ENCODE measurements at regions not wholly inside any gene's neighbourhood (a gene's known extent, or its start where the extent isn't known, plus 50 kb on each side); places are given as distances from the start of the nearest gene placed in this dataset.
"Not testable (repeated sequence)": the region's sequence is repeated elsewhere in the genome, so short reads cannot be mapped to it uniquely, and the experiment has no call there.

DNA sequence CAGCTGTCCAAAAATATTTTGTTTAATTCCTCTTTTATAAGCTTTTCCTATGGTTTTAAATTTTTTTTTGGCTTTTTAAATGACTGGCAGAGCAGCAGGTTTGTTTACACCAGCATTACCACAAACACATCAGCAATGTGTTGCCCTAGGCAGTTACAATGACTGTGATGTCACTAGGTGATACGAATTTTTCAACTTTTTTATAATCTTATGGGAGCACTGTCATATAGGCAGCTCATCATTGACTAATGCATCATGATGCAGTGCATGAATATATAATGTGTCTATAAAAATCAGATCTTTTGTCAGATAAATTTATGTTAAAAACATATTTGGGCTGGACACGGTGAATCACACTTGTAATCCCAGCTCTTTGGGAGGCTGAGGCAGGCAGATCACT lies 231.6 kb upstream of the SLIT2 start:
- Mint-ChIP-seq H3K27ac (ENCODE audit: unreplicated experiment) (no peak overlapping the region), H3K36me3 (ENCODE audit: low read depth, unreplicated experiment) (peaks cover 3% of the 10 kb centered on the region), H3K4me1 (ENCODE audit: unreplicated experiment) (no peaks in the 10 kb centered on the region), H3K9me3 (ENCODE audit: unreplicated experiment) (no peaks in the 10 kb centered on the region), H3K27me3 (ENCODE audit: unreplicated experiment) (peaks cover 4% of the 10 kb centered on the region), H3K4me3 (ENCODE audit: unreplicated experiment) (no peak overlapping the region)
- DNase-seq (ENCODE audit: low spot score), result no peak
- TF ChIP-seq, protein P1, sequence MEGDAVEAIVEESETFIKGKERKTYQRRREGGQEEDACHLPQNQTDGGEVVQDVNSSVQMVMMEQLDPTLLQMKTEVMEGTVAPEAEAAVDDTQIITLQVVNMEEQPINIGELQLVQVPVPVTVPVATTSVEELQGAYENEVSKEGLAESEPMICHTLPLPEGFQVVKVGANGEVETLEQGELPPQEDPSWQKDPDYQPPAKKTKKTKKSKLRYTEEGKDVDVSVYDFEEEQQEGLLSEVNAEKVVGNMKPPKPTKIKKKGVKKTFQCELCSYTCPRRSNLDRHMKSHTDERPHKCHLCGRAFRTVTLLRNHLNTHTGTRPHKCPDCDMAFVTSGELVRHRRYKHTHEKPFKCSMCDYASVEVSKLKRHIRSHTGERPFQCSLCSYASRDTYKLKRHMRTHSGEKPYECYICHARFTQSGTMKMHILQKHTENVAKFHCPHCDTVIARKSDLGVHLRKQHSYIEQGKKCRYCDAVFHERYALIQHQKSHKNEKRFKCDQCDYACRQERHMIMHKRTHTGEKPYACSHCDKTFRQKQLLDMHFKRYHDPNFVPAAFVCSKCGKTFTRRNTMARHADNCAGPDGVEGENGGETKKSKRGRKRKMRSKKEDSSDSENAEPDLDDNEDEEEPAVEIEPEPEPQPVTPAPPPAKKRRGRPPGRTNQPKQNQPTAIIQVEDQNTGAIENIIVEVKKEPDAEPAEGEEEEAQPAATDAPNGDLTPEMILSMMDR (IDR thresholded peaks at IDR 0.05; ENCODE audit: unreplicated experiment), result no peak

DNA sequence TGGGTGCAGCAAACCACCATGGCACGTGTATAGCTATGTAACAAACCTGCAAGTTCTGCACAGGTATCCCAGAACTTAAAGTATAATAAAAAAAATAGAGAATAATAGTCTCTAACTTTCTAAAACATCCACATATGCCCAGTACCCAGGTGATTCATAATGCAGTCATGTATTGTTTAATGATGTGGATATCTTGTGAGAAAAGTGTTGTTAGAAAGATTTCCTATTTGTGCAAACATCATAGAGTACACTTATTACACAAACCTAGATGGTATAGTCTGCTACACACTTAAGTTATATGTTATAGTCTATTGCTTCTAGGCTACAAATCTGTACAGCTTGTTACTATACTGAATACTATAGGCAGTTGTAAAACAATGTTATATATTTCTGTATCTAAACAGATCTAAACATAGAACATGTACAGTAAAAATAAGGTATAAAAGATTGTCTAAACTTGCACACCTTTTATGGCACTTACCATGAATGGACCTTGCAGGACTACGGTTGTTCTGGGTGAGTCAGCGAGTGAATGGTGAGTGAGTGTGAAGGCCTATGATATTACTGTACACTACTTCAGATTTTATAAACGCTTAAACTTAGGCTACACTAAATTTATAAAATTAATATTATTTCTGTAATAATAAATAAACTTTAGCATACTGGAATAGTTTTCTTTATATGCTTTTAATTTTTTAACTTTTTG lies 232.2 kb upstream of the SLIT2 start:
- TF ChIP-seq, protein P1 (IDR thresholded peaks at IDR 0.05; ENCODE audit: unreplicated experiment), result no peak
- Mint-ChIP-seq H3K4me1 (ENCODE audit: unreplicated experiment) (no peaks in the 10 kb centered on the region), H3K4me3 (ENCODE audit: unreplicated experiment) (no peak overlapping the region), H3K27ac (ENCODE audit: unreplicated experiment) (no peak overlapping the region), H3K36me3 (ENCODE audit: low read depth, unreplicated experiment) (peaks cover 3% of the 10 kb centered on the region), H3K27me3 (ENCODE audit: unreplicated experiment) (peaks cover 4% of the 10 kb centered on the region), H3K9me3 (ENCODE audit: unreplicated experiment) (no peaks in the 10 kb centered on the region)
- DNase-seq (ENCODE audit: low spot score), result no peak

DNA sequence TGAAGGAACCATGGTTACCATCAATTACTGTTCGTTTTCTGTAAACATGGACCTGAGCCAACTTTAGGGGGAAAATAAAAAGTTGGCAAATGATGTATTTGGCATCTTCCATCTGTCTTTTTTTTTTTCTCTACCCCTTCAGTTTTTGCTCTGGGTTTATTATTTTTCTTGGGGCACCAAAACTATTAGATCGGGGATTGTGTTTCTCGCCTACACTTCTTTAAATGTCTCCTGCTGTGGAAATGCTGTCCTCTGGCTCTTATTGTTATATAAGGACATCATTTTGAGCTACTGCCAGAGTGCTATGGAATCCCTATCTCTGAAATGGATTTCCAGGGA lies 234.0 kb upstream of the SLIT2 start:
- H3K4me3 Mint-ChIP-seq (ENCODE audit: unreplicated experiment), result no peak overlapping the region
- H3K27ac Mint-ChIP-seq (ENCODE audit: unreplicated experiment), result no peak overlapping the region
- no peaks in the 10 kb centered on the region for H3K4me1 Mint-ChIP-seq (ENCODE audit: unreplicated experiment)
- TF ChIP-seq, protein P1 (IDR thresholded peaks at IDR 0.05; ENCODE audit: unreplicated experiment), result no peak
- H3K36me3 Mint-ChIP-seq (ENCODE audit: low read depth, unreplicated experiment), result no peaks in the 10 kb centered on the region
- peaks cover 4% of the 10 kb centered on the region for H3K27me3 Mint-ChIP-seq (ENCODE audit: unreplicated experiment)
- DNase-seq (ENCODE audit: low spot score), result no peak
- no peaks in the 10 kb centered on the region for H3K9me3 Mint-ChIP-seq (ENCODE audit: unreplicated experiment)

DNA sequence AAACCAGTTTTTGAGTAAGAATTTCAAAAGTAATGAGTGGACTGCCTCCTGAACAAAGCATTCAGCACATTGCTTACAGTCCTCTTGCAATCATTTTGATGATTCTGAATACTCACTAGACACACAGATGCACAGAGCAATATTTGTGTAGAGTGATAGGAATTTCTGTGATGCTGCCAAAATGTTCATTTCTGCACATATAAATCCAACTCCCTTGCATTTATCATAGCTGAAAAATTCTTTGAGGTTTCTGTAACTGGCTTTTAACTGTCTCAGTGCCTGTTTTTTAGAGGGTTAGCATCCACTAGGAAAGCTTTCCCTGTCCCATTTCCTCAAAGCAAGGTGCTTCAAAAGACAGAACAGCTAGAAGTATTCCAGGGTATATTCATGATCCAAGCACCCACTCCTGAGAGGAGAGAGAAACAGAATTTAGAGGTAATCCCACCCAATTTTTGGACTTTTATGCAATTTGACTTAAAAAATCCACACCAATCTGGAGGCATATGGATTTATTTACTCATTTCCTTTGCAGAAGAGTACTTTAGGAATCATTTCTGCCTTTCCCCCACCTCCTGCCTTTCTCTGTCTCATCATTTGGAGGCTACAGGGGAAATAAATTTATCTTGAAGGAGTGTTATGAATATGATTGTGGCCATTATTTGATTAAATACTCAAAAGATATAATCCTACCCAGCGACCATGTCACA lies 234.5 kb upstream of the SLIT2 start:
- Mint-ChIP-seq H3K4me1 (ENCODE audit: unreplicated experiment) (no peaks in the 10 kb centered on the region), H3K27ac (ENCODE audit: unreplicated experiment) (no peak overlapping the region), H3K36me3 (ENCODE audit: low read depth, unreplicated experiment) (no peaks in the 10 kb centered on the region), H3K4me3 (ENCODE audit: unreplicated experiment) (no peak overlapping the region), H3K9me3 (ENCODE audit: unreplicated experiment) (no peaks in the 10 kb centered on the region), H3K27me3 (ENCODE audit: unreplicated experiment) (peaks cover 4% of the 10 kb centered on the region)
- DNase-seq (ENCODE audit: low spot score), result no peak
- TF ChIP-seq, protein P1 (IDR thresholded peaks at IDR 0.05; ENCODE audit: unreplicated experiment), result no peak

DNA sequence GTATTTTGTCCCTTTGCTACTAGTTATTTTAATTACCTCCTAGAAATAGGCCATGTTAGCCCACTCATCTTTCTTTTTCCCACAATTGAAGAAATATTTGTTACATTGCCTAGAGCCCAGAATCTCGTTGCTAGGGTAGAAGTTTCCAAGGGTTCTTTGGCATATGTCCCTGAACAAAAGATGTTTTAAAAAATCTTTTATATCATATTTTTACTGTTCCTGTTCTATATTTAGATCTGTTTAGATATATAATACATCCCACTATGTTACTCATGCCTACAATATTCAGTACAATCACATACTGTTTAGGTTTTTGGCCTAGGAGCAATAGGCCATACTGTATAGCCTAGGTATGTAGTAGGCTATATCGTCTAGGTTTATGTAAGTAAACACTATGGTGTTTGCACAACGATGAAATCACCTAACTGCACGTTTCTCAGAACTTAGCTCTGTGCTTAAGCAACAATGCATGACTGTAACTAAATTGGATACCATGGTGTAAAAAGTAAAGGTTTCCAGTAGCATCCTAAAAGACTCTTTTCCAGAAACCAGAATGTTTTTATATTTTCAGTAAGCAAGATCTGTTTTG lies 236.0 kb upstream of the SLIT2 start:
- H3K27ac Mint-ChIP-seq (ENCODE audit: unreplicated experiment), result no peak overlapping the region
- no peaks in the 10 kb centered on the region for H3K4me1 Mint-ChIP-seq (ENCODE audit: unreplicated experiment)
- H3K27me3 Mint-ChIP-seq (ENCODE audit: unreplicated experiment), result peaks cover 2% of the 10 kb centered on the region
- H3K4me3 Mint-ChIP-seq (ENCODE audit: unreplicated experiment), result no peak overlapping the region
- no peaks in the 10 kb centered on the region for H3K36me3 Mint-ChIP-seq (ENCODE audit: low read depth, unreplicated experiment)
- no peak for DNase-seq (ENCODE audit: low spot score)
- TF ChIP-seq, protein P1 (IDR thresholded peaks at IDR 0.05; ENCODE audit: unreplicated experiment), result no peak
- H3K9me3 Mint-ChIP-seq (ENCODE audit: unreplicated experiment), result no peaks in the 10 kb centered on the region

DNA sequence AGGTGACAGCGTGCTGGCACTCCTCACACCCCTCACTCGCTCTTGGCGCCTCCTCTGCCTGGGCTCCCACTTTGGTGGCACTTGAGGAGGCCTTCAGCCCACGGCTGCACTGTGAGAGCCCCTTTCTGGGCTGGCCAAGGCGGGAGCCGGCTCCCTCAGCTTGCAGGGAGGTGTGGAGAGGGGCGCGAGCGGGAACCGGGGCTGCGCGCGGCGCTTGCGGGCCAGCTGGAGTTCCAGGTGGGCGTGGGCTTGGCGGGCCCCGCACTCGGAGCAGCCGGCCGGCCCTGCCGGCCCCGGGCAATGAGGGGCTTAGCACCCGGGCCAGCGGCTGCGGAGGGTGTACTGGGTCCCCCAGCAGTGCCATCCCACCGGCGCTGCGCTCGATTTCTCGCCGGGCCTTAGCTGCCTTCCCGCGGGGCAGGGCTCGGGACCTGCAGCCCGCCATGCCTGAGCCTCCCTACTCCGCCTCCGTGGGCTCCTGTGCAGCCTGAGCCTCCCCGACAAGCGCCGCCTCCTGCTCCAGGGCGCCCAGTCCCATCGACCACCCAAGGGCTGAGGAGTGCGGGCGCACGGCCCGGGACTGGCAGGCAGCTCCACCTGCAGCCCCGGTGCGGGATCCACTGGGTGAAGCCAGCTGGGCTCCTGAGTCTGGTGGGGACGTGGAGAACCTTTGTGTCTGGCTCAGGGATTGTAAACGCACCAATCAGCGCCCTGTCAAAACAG lies 247.7 kb upstream of the SLIT2 start:
- H3K9me3 Mint-ChIP-seq (ENCODE audit: unreplicated experiment); H3K36me3 Mint-ChIP-seq (ENCODE audit: low read depth, unreplicated experiment); H3K27me3 Mint-ChIP-seq (ENCODE audit: unreplicated experiment); H3K4me1 Mint-ChIP-seq (ENCODE audit: unreplicated experiment); H3K27ac Mint-ChIP-seq (ENCODE audit: unreplicated experiment); H3K4me3 Mint-ChIP-seq (ENCODE audit: unreplicated experiment); DNase-seq (ENCODE audit: low spot score): not testable (repeated sequence)

Measured in endothelial cell (in vitro differentiated cells).